ENCODE measurements at regions not wholly inside any gene's neighbourhood (a gene's known extent, or its start where the extent isn't known, plus 50 kb on each side); places are given as distances from the start of the nearest gene placed in this dataset.

DNA sequence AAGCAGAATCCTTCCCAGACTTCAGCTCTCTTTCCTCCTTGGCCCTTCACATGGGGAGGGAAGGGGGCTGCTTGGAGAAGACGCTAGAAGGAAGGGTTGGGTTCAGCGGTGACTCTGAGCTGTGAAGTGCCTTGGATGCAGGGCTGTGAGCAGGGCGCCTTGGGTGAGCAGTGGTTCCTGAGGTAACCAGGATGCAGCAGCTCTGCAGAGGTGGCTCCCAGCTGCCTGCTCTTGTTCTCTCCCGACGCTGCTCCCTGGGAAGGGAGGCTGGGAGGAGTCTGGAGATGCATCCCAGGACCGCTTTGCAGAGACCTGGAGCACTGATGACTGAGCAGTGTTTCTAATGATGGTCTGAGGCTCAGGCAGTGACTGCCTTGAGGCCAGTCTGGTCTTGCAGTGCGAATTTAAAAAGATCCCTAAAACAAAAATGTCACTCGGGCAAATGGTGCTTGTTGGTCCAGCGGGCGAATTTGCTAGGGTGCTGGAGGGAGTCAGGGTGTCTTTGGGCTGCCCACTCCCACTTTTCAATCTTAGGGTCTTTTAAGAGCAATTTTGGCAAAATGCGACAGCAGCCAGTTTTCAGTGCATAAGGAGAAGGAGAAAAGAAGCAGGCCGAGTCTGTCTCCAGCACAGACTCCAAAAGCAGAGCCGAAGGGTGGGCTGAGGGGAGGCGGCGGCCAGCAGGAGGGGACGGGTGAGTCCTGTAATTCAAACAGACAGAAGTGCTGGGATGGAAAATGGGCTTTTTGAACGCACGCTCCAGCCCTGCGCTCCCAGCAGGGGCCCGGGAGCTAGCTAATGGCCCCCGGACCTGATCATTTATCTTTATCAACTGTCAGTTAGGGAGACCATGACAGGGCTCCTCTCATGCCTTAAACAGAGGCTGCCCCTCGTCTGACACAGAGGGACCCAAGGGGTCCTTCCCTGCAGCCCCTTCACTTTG lies 191.2 kb upstream of the SHH start:
- H3K36me3 Mint-ChIP-seq (ENCODE audit: low read depth), result no peaks in the 10 kb centered on the region

DNA sequence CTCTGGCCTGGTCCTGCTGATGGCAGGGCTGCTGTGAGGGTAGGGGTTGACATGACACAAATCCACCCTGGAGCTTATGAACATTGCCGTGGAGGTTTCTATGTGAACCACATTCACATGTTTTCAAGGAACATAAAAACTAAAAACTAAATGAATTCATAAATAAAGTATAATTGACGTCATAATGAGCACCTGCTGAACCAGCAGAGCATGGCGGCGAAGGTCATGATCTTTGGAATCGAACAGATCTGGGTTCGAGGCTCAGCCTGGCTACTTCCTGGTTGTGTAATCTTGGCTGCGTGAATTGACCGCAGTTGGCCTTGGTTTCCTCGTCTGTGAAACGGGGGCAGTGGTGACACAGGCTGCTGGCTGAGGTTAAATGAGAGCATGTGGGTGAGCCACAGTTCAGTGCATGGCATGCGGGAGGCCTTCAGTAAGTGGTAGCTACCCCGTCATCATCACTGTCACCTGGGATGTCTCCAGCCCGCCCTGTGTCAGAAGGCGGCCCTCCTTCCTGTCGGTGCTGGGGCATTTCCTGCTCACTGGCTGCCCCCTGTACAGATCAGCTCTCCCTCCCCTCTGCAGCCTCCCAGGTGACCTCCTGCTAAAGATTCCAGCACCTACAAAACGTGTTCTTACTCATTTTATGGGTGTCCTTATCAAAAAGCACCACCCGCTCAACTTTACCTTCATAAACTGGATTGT lies 190.3 kb upstream of the SHH start:
- intact Hi-C loops (cut with micrococcal nuclease), result no loop called here
- Mint-ChIP-seq H3K27me3 (no peaks in the 10 kb centered on the region), H3K36me3 (ENCODE audit: low read depth) (no peaks in the 10 kb centered on the region), H3K27ac (no peak overlapping the region), H3K4me3 (no peak overlapping the region), H3K9me3 (no peaks in the 10 kb centered on the region), H3K4me1 (peaks cover 1% of the 10 kb centered on the region)
- ATAC-seq (ENCODE audit: low read depth) (no peak), DNase-seq (no peak)
- CTCF ChIA-PET, result no interaction called here
- TF ChIP-seq, protein P1, sequence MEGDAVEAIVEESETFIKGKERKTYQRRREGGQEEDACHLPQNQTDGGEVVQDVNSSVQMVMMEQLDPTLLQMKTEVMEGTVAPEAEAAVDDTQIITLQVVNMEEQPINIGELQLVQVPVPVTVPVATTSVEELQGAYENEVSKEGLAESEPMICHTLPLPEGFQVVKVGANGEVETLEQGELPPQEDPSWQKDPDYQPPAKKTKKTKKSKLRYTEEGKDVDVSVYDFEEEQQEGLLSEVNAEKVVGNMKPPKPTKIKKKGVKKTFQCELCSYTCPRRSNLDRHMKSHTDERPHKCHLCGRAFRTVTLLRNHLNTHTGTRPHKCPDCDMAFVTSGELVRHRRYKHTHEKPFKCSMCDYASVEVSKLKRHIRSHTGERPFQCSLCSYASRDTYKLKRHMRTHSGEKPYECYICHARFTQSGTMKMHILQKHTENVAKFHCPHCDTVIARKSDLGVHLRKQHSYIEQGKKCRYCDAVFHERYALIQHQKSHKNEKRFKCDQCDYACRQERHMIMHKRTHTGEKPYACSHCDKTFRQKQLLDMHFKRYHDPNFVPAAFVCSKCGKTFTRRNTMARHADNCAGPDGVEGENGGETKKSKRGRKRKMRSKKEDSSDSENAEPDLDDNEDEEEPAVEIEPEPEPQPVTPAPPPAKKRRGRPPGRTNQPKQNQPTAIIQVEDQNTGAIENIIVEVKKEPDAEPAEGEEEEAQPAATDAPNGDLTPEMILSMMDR (IDR thresholded peaks at IDR 0.05), result no peak
- POLR2A ChIA-PET, result no interaction called here

More for the DNA sequence above, 191.2 kb upstream of the SHH start:
- DNase-seq (no peak), ATAC-seq (ENCODE audit: low read depth) (no peak)
- Mint-ChIP-seq H3K4me3 (no peak overlapping the region), H3K9me3 (no peaks in the 10 kb centered on the region), H3K4me1 (no peaks in the 10 kb centered on the region), H3K27ac (no peak overlapping the region), H3K27me3 (no peaks in the 10 kb centered on the region)
- TF ChIP-seq, protein P1 (IDR thresholded peaks at IDR 0.05), result no peak
- ChIA-PET POLR2A (no interaction called here), CTCF (no interaction called here)
- intact Hi-C loops (cut with micrococcal nuclease), result no loop called here

DNA sequence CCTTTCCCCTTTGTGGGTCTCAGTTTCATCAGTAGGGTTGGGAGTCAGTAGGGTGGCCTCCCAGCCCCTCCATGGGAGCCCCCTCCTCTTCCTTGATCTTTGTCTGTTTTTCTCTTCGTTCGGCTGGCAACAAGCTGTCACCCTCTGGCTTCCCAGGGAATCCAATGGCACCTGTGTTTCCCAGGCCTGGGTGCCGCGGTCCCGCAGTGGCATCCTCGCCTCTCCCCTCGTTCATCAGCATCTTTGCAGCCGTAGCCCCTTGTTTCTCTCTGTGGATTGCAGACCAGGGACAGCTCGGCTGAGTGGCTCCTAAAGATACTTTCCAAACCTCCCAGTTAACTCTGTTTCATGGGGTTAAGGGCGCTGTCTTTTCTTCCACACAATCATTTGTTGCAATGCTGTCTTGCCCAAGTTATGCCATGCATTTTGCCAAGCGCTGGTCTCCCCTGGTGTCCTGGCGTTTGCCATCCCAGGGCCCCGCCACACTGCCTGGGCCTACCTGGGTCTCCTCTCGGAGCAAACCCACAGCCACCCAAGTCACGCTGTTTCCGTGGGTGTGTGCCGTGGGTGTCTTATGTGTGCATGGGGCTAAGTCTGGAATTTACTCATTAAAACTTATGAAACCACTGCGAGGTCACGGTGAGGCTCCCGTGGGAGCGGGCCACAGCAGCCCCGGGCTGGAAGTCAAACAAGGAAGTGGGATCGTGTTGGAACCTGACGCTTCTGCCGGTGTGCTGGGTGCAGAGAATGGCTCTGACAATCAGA lies 189.4 kb upstream of the SHH start:
- Mint-ChIP-seq H3K27ac (no peak overlapping the region), H3K4me1 (peaks cover 10% of the 10 kb centered on the region), H3K4me3 (no peak overlapping the region), H3K9me3 (no peaks in the 10 kb centered on the region), H3K27me3 (no peaks in the 10 kb centered on the region), H3K36me3 (ENCODE audit: low read depth) (no peaks in the 10 kb centered on the region)
- no peak for ATAC-seq (ENCODE audit: low read depth)
- ChIA-PET CTCF (no interaction called here), POLR2A (no interaction called here)
- TF ChIP-seq, protein P1 (IDR thresholded peaks at IDR 0.05), result no peak
- no peak for DNase-seq
- intact Hi-C loops (cut with micrococcal nuclease), result no loop called here

DNA sequence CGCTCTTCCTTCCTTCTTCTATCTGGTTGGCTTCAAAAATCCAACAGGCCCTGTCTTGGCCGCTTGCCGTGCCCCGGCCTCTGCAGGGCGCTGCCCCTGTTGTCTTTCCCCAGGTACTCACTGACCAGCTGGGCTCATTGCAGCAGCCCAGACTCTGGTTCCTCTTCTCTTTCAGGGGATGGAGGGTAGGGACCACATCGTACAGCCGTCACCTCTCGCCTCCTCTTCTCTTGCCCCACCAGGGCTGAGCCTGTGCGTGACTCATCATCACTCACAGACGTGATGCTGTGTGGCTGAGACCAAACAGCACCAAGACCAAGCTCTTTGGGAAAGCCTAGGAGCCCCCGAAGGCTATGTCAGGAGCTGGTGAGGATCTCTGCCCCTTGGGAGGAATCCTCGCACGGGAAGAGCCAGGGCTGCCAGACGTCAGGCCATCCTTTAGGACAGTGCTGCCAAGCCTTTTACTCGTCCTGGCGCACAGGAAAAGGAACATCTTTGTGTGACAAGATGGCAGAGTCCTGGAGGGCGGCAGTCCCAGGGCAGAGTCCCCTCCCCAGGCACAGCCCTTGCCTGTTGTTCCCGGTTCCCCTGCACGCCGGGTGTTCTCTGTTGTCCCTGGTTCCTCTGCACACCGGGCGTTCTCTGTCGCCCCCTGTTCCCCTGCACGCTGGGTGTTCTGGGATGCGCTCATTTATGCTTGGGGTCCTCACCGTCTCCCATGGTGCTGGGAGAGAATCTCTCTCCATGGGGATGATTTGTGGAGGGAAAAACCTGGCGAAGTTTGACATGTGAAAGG lies 188.5 kb upstream of the SHH start:
- H3K4me1 Mint-ChIP-seq, result peaks cover 14% of the 10 kb centered on the region
- intact Hi-C loops (cut with micrococcal nuclease), result no loop called here
- TF ChIP-seq, protein P1 (IDR thresholded peaks at IDR 0.05), result no peak
- H3K27ac Mint-ChIP-seq, result no peak overlapping the region
- no peak overlapping the region for H3K4me3 Mint-ChIP-seq
- H3K27me3 Mint-ChIP-seq, result no peaks in the 10 kb centered on the region
- no peak for DNase-seq
- ChIA-PET CTCF (no interaction called here), POLR2A (no interaction called here)
- H3K9me3 Mint-ChIP-seq, result no peaks in the 10 kb centered on the region
- no peak for ATAC-seq (ENCODE audit: low read depth)
- H3K36me3 Mint-ChIP-seq (ENCODE audit: low read depth), result no peaks in the 10 kb centered on the region

Data from activated B cell treated with CpG ODN at 0.5 μM for 24 hours (primary cell).